Keratinocyte (primary cell): ENCODE measurements at regions not wholly inside any gene's neighbourhood (a gene's known extent, or its start where the extent isn't known, plus 50 kb on each side); places are given as distances from the start of the nearest gene placed in this dataset.

ENCODE experiments used
- DNase-seq: peaks from one replicate; pipeline ENCODE4 v3.0.0-alpha.2; 2011; ENCODE audit warnings: low read depth, missing footprints, low spot score
- FAIRE-seq: peaks from 2 replicates; lab custom pipeline; 2011; peaks lifted over from hg19 to GRCh38; lab: Jason Lieb, UNC
- H2AFZ ChIP-seq: 2 replicates; pipeline ENCODE4 v1.6.0; 2012; ENCODE audit warnings: low read length, control low read depth, inconsistent platforms; ENCODE audit not compliant: control insufficient read depth
- H3K27ac ChIP-seq: 2 replicates; pipeline ENCODE4 v1.5.1; 2011; ENCODE audit warnings: low read length; ENCODE audit not compliant: control insufficient read depth, insufficient read depth
- H3K27me3 ChIP-seq: 3 replicates; pipeline ENCODE4 v1.6.0; 2011; ENCODE audit warnings: low read length; ENCODE audit not compliant: control insufficient read depth, insufficient read depth; ENCODE audit errors: extremely low read depth
- H3K36me3 ChIP-seq, 2 experiments: 2 replicates in 1 of 2; 3 replicates in 1 of 2; pipeline ENCODE4 v1.5.1; 2011; ENCODE audit warnings: low read length in 2 of 2, mild to moderate bottlenecking in 1 of 2; ENCODE audit not compliant: control insufficient read depth in 2 of 2, insufficient read depth in 2 of 2; ENCODE audit errors: extremely low read depth in 1 of 2
- H3K4me1 ChIP-seq: 3 replicates; pipeline ENCODE4 v1.5.1; 2011; ENCODE audit warnings: low read length; ENCODE audit not compliant: control insufficient read depth, insufficient read depth; ENCODE audit errors: extremely low read depth
- H3K4me2 ChIP-seq: 3 replicates; pipeline ENCODE4 v1.6.0; 2011; ENCODE audit warnings: low read depth, low read length; ENCODE audit not compliant: control insufficient read depth, insufficient read depth; ENCODE audit errors: extremely low read depth
- H3K4me3 ChIP-seq, 3 experiments: fragments of 200-600 bp in 1 of 3; sonication (generic) in 1 of 3; 2 replicates in 2 of 3; 3 replicates in 1 of 3; pipeline ENCODE4 v1.5.1; 2011 to 2016; ENCODE audit warnings: low read length in 3 of 3, mild to moderate bottlenecking in 3 of 3, control low read depth in 2 of 3, inconsistent platforms in 1 of 3, low read depth in 1 of 3, mixed read lengths in 1 of 3, mixed run types in 1 of 3, moderate library complexity in 1 of 3; ENCODE audit not compliant: control insufficient read depth in 2 of 3, insufficient read depth in 2 of 3; ENCODE audit errors: extremely low read depth in 1 of 3
- H3K79me2 ChIP-seq: 2 replicates; pipeline ENCODE4 v1.6.0; 2012; ENCODE audit warnings: low read length; ENCODE audit not compliant: control insufficient read depth, insufficient read depth
- H3K9ac ChIP-seq: 3 replicates; pipeline ENCODE4 v1.6.0; 2011; ENCODE audit warnings: low read length; ENCODE audit not compliant: control insufficient read depth, insufficient read depth; ENCODE audit errors: extremely low read depth
- H3K9me1 ChIP-seq: 3 replicates; pipeline ENCODE4 v1.6.0; 2011; ENCODE audit warnings: low read length; ENCODE audit not compliant: control insufficient read depth, insufficient read depth; ENCODE audit errors: extremely low read depth
- H3K9me3 ChIP-seq: 2 replicates; pipeline ENCODE4 v1.5.1; 2012; ENCODE audit warnings: low read depth, low read length; ENCODE audit not compliant: control insufficient read depth
- H4K20me1 ChIP-seq: 3 replicates; pipeline ENCODE4 v1.6.0; 2011; ENCODE audit warnings: low read length; ENCODE audit not compliant: control insufficient read depth, insufficient read depth; ENCODE audit errors: extremely low read depth
- CTCF ChIP-seq, 3 experiments: IDR thresholded peaks in 1 of 3; conservative IDR thresholded peaks in 1 of 3; optimal IDR thresholded peaks in 1 of 3; 2 replicates in 2 of 3; 3 replicates in 1 of 3; pipeline versions ENCODE3 to v1.5.1; 2011; ENCODE audit warnings: low read length in 3 of 3, mild to moderate bottlenecking in 3 of 3, moderate library complexity in 2 of 3, control low read depth in 1 of 3, inconsistent platforms in 1 of 3; ENCODE audit not compliant: insufficient read depth in 2 of 3; ENCODE audit errors: extremely low read depth in 1 of 3
- EZH2 ChIP-seq: IDR thresholded peaks from one replicate; pipeline ENCODE4 v1.6.1; 2012; ENCODE audit warnings: inconsistent platforms, mild to moderate bottlenecking, low read length, moderate library complexity
- dilution Hi-C: fragments of 300-500 bp; cut with MboI; formaldehyde crosslinking; loops from one replicate; pipeline ENCODE4 v1.7.0; 2020; ENCODE audit warnings: low sequenced_read_pairs; ENCODE audit not compliant: extremely low pct_ligation_motif_present

DNA sequence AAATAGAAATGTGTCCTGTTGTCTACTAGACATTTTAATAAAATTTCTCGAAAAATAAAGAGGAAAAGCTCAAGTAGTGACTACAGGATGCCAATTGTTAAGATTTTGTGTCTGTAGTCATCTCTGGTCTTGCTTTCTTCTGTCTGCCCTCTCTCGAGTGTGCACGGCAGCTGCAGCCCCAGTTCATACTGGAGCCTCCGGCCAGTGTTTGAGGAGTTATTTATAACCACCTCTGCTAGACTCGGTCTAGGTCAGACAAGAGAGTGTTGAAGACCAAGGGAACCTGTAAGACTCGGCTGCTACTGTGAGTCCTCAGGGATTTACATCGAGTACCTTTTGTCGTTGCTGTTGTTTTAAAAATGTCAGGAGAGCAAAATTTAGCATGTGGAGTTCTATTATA, 810.1 kb upstream of the POU3F3 start:
- H3K9me3 ChIP-seq = no peaks in the 10 kb centered on the region
- H3K9ac ChIP-seq = no peak overlapping the region
- no peaks in the 10 kb centered on the region for H4K20me1 ChIP-seq
- no peak overlapping the region for H2AFZ ChIP-seq
- H3K9me1 ChIP-seq = no peaks in the 10 kb centered on the region
- no peak overlapping the region for H3K27ac ChIP-seq
- FAIRE-seq (no peak), DNase-seq (no peak)
- no peak overlapping the region for H3K4me2 ChIP-seq
- no peaks in the 10 kb centered on the region for H3K4me1 ChIP-seq
- TF ChIP-seq EZH2 (no peak), CTCF (optimal IDR thresholded peaks at IDR 0.05 in 1 of 3, IDR thresholded peaks at IDR 0.05 in 1 of 3, conservative IDR thresholded peaks at IDR 0.05 in 1 of 3; ENCODE audit: extremely low read depth in 1 of 3, insufficient read depth in 2 of 3, low read length in 3 of 3) (no peak)
- no peak overlapping the region for H3K4me3 ChIP-seq
- no peaks in the 10 kb centered on the region for H3K79me2 ChIP-seq
- no peaks in the 10 kb centered on the region for H3K36me3 ChIP-seq
- no peaks in the 10 kb centered on the region for H3K27me3 ChIP-seq
- dilution Hi-C loops = no loop called here

GRCh38 chr2:104045071-104045470, 808.8 kb upstream of the POU3F3 start:
- Histone ChIP-seq H3K9ac (no peak overlapping the region), H3K4me3 (no peak overlapping the region), H3K4me2 (no peak overlapping the region), H4K20me1 (no peaks in the 10 kb centered on the region), H3K36me3 (no peaks in the 10 kb centered on the region), H3K27ac (no peak overlapping the region), H2AFZ (no peak overlapping the region), H3K9me1 (no peaks in the 10 kb centered on the region), H3K27me3 (no peaks in the 10 kb centered on the region), H3K4me1 (no peaks in the 10 kb centered on the region), H3K79me2 (no peaks in the 10 kb centered on the region), H3K9me3 (no peaks in the 10 kb centered on the region)
- dilution Hi-C loops = no loop called here
- DNase-seq (no peak), FAIRE-seq (no peak)
- TF ChIP-seq EZH2 (no peak), CTCF (optimal IDR thresholded peaks at IDR 0.05 in 1 of 3, IDR thresholded peaks at IDR 0.05 in 1 of 3, conservative IDR thresholded peaks at IDR 0.05 in 1 of 3; ENCODE audit: extremely low read depth in 1 of 3, insufficient read depth in 2 of 3, low read length in 3 of 3) (no peak)
